LNCAP (cell line): ENCODE measurements at regions not wholly inside any gene's neighbourhood (a gene's known extent, or its start where the extent isn't known, plus 50 kb on each side); places are given as distances from the start of the nearest gene placed in this dataset.

ENCODE experiments used
- CTCF ChIP-seq: fragments of 450-650 bp; IDR thresholded peaks from 2 replicates; pipeline ENCODE4 v1.5.1; 2017; ENCODE audit warnings: mild to moderate bottlenecking

GRCh38 chr10:89887830-89888229 lies 186.4 kb downstream of the KIF20B start:
- TF ChIP-seq CTCF: no peak

- TF ChIP-seq CTCF: no peak
Observed at GRCh38 chr10:89888321-89889070, 187.1 kb downstream of the KIF20B start.

GRCh38 chr10:89889606-89890005 lies 188.2 kb downstream of the KIF20B start:
- no peak for TF ChIP-seq CTCF

GRCh38 chr10:89891006-89891535 lies 189.7 kb downstream of the KIF20B start:
- TF ChIP-seq CTCF: no peak

DNA sequence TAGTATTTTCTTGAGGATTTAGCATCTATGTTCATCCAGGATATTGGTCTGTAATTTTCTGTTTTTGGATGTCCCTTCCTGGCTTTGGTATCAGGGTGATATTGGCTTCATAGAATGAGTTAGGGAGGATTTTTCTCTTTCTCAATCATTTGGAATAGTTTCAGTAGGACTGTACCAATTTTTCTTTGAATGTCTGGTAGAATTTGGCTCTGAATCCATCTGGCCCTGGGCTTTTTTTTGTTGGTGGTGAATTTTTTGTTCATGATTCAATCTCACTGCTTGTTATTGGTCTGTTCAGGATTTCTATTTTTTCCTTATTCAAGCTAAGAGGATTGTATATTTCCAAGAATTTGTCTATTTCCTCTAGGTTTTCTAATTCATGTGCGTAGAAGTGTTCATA lies 192.7 kb downstream of the KIF20B start:
- TF ChIP-seq CTCF: no peak

- TF ChIP-seq CTCF: no peak
Observed at GRCh38 chr10:89900554-89900953, 199.2 kb downstream of the KIF20B start.

- TF ChIP-seq CTCF: no peak
Observed at GRCh38 chr10:89901895-89902294, 200.5 kb downstream of the KIF20B start.
